ENCODE measurements at regions not wholly inside any gene's neighbourhood (a gene's known extent, or its start where the extent isn't known, plus 50 kb on each side); places are given as distances from the start of the nearest gene placed in this dataset.
"Not testable (repeated sequence)": the region's sequence is repeated elsewhere in the genome, so short reads cannot be mapped to it uniquely, and the experiment has no call there.

DNA sequence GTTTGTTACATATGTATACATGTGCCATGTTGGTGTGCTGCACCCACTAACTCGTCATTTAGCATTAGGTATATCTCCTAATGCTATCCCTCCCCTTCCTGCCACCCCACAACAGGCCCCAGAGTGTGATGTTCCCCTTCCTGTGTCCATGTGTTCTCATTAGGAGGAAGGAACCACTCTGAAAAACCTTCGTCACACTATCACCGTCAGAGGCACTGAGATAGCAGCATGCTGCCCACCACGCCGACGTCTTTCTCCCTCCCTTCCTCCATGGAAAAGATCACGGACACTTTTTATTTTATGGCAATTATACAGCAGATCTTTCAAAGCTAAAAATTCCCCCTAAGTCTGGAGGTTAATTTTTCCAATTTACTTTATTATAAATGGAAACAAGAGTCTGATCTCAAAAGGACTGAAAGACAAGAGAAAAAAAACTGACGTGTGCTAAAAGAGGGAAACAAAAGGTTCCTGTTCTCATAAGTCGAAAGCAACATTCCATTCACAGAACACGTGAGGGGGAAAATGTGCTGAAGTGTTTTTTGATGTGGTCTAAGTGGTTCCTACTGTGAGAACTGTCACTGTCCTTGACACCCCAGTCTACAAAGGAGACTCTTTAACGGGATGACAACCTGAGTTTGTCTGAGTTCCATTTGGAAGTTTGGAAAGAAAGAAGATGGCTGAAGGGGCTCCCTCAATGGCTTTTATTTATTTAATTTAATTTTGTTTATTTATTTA lies 339.7 kb upstream of the IRX2 start:
- CTCF ChIA-PET, result no interaction called here

DNA sequence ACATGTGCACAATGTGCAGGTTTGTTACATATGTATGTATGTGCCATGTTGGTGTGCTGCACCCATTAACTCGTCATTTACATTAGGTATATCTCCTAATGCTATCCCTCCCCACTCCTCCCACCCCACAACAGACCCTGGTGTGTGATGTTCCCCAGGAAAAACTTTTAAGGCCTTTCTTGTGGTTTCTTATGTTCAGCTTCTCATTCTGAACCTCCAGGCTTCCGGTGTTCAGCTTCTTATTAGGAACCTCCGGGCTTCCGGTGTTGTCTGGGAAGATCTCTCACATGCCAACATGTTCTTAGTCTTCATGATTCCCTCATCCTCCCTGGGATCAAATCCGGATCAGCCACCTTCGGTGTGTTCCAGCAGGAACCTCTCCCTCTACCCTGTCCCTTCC lies 338.8 kb upstream of the IRX2 start:
- CTCF ChIA-PET; DNase-seq (ENCODE audit: extremely low spot score); POLR2A ChIA-PET: not testable (repeated sequence)

More for the DNA sequence above, 339.7 kb upstream of the IRX2 start:
- TF ChIP-seq ZNF384 (IDR thresholded peaks at IDR 0.05), result no peak
- no peak for TF ChIP-seq SUZ12 (IDR thresholded peaks at IDR 0.05)
- TF ChIP-seq BHLHE40 (IDR thresholded peaks at IDR 0.05; ENCODE audit: borderline replicate concordance), result no peak
- TF ChIP-seq, protein P1, sequence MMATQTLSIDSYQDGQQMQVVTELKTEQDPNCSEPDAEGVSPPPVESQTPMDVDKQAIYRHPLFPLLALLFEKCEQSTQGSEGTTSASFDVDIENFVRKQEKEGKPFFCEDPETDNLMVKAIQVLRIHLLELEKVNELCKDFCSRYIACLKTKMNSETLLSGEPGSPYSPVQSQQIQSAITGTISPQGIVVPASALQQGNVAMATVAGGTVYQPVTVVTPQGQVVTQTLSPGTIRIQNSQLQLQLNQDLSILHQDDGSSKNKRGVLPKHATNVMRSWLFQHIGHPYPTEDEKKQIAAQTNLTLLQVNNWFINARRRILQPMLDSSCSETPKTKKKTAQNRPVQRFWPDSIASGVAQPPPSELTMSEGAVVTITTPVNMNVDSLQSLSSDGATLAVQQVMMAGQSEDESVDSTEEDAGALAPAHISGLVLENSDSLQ (IDR thresholded peaks at IDR 0.05), result no peak
- no peak for TF ChIP-seq FOXA1 (IDR thresholded peaks at IDR 0.05)
- no peak for TF ChIP-seq ELF4 (IDR thresholded peaks at IDR 0.05)
- TF ChIP-seq NFRKB (IDR thresholded peaks at IDR 0.05), result no peak
- TF ChIP-seq HDGF (IDR thresholded peaks at IDR 0.05; ENCODE audit: borderline replicate concordance), result no peak
- TF ChIP-seq SP1 (IDR thresholded peaks at IDR 0.05), result no peak
- TF ChIP-seq LEF1 (IDR thresholded peaks at IDR 0.05; ENCODE audit: borderline replicate concordance), result no peak
- no peak for TF ChIP-seq FOXM1 (IDR thresholded peaks at IDR 0.05; ENCODE audit: borderline replicate concordance)
- TF ChIP-seq L3MBTL2 (conservative IDR thresholded peaks at IDR 0.05), result no peak
- no peak for TF ChIP-seq TARDBP (IDR thresholded peaks at IDR 0.05)
- TF ChIP-seq ARNT (IDR thresholded peaks at IDR 0.05), result no peak
- no peak for TF ChIP-seq FOXK2 (IDR thresholded peaks at IDR 0.05)
- TF ChIP-seq CTBP1 (IDR thresholded peaks at IDR 0.05; ENCODE audit: borderline replicate concordance), result no peak
- no peak for DNase-seq (ENCODE audit: extremely low spot score)
- POLR2A ChIA-PET, result no interaction called here

DNA sequence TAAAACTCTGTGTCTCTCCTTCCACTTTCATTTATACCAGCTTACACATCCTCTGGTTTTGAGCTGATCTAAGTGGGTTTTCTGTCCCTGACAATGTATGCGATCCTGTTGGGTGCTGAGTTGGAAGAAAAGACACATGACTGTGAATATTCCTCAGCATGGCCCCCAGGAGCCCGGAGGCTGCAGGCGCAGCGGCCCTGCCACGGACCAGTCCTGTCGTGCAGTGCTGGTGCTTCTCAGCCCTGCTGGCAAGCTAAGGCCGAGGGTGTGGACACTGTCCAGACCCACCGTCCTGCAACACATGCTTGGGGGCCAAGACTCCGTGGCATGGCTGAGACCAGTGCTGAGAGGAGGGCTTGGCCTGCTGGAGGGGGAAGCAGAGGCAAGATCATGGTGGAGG lies 328.9 kb upstream of the IRX2 start:
- TF ChIP-seq, protein P1 (IDR thresholded peaks at IDR 0.05), result no peak
- no peak for TF ChIP-seq FOXA1 (IDR thresholded peaks at IDR 0.05)
- no peak for TF ChIP-seq ELF4 (IDR thresholded peaks at IDR 0.05)
- no peak for TF ChIP-seq SP1 (IDR thresholded peaks at IDR 0.05)
- no peak for TF ChIP-seq FOXM1 (IDR thresholded peaks at IDR 0.05; ENCODE audit: borderline replicate concordance)
- TF ChIP-seq SUZ12 (IDR thresholded peaks at IDR 0.05), result no peak
- TF ChIP-seq NFRKB (IDR thresholded peaks at IDR 0.05), result no peak
- no peak for TF ChIP-seq ZNF384 (IDR thresholded peaks at IDR 0.05)
- no peak for TF ChIP-seq CTBP1 (IDR thresholded peaks at IDR 0.05; ENCODE audit: borderline replicate concordance)
- TF ChIP-seq TARDBP (IDR thresholded peaks at IDR 0.05), result no peak
- no peak for TF ChIP-seq L3MBTL2 (conservative IDR thresholded peaks at IDR 0.05)
- TF ChIP-seq BHLHE40 (IDR thresholded peaks at IDR 0.05; ENCODE audit: borderline replicate concordance), result no peak
- no peak for TF ChIP-seq LEF1 (IDR thresholded peaks at IDR 0.05; ENCODE audit: borderline replicate concordance)
- TF ChIP-seq ARNT (IDR thresholded peaks at IDR 0.05), result no peak
- no peak for TF ChIP-seq HDGF (IDR thresholded peaks at IDR 0.05; ENCODE audit: borderline replicate concordance)
- TF ChIP-seq FOXK2 (IDR thresholded peaks at IDR 0.05), result no peak
- CTCF ChIA-PET, result no interaction called here
- no peak for DNase-seq (ENCODE audit: extremely low spot score)
- POLR2A ChIA-PET, result no interaction called here

GRCh38 chr5:3077684-3078083 lies 326.2 kb upstream of the IRX2 start:
- ChIA-PET CTCF (no interaction called here), POLR2A (no interaction called here)
- TF ChIP-seq NFRKB (IDR thresholded peaks at IDR 0.05), result no peak
- TF ChIP-seq TARDBP (IDR thresholded peaks at IDR 0.05), result no peak
- no peak for TF ChIP-seq SP1 (IDR thresholded peaks at IDR 0.05)
- TF ChIP-seq HDGF (IDR thresholded peaks at IDR 0.05; ENCODE audit: borderline replicate concordance), result no peak
- TF ChIP-seq FOXM1 (IDR thresholded peaks at IDR 0.05; ENCODE audit: borderline replicate concordance), result no peak
- no peak for DNase-seq (ENCODE audit: extremely low spot score)

DNA sequence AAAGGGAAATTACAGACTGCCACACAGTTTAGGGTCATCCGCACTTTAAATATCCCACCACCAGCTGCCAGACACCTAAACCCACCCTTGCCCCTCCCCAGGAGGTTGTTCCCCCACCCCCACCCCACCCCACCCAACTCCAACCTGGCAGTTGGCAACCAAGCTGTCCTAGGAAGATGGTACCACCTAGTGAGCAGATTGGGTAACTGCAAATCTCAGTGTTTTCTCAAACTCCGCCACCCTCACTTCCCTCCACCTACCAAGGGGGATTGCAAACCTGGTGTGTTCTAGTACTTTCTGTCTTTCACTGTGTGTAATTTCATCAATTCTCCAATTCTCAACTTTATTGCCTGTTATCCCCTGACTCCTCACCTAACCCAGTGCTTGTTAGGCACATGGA lies 323.8 kb upstream of the IRX2 start:
- ChIA-PET CTCF (no interaction called here), POLR2A (no interaction called here)
- no peak for DNase-seq (ENCODE audit: extremely low spot score)
- no peak for TF ChIP-seq LEF1 (IDR thresholded peaks at IDR 0.05; ENCODE audit: borderline replicate concordance)
- no peak for TF ChIP-seq NFRKB (IDR thresholded peaks at IDR 0.05)
- no peak for TF ChIP-seq FOXK2 (IDR thresholded peaks at IDR 0.05)
- TF ChIP-seq FOXM1 (IDR thresholded peaks at IDR 0.05; ENCODE audit: borderline replicate concordance), result no peak
- no peak for TF ChIP-seq BHLHE40 (IDR thresholded peaks at IDR 0.05; ENCODE audit: borderline replicate concordance)
- no peak for TF ChIP-seq SP1 (IDR thresholded peaks at IDR 0.05)
- TF ChIP-seq, protein P1 (IDR thresholded peaks at IDR 0.05), result no peak
- no peak for TF ChIP-seq FOXA1 (IDR thresholded peaks at IDR 0.05)
- TF ChIP-seq TARDBP (IDR thresholded peaks at IDR 0.05), result no peak
- TF ChIP-seq ELF4 (IDR thresholded peaks at IDR 0.05), result no peak
- TF ChIP-seq ZNF384 (IDR thresholded peaks at IDR 0.05), result no peak
- no peak for TF ChIP-seq SUZ12 (IDR thresholded peaks at IDR 0.05)
- no peak for TF ChIP-seq HDGF (IDR thresholded peaks at IDR 0.05; ENCODE audit: borderline replicate concordance)
- TF ChIP-seq L3MBTL2 (conservative IDR thresholded peaks at IDR 0.05), result no peak
- TF ChIP-seq ARNT (IDR thresholded peaks at IDR 0.05), result no peak
- TF ChIP-seq CTBP1 (IDR thresholded peaks at IDR 0.05; ENCODE audit: borderline replicate concordance), result no peak

DNA sequence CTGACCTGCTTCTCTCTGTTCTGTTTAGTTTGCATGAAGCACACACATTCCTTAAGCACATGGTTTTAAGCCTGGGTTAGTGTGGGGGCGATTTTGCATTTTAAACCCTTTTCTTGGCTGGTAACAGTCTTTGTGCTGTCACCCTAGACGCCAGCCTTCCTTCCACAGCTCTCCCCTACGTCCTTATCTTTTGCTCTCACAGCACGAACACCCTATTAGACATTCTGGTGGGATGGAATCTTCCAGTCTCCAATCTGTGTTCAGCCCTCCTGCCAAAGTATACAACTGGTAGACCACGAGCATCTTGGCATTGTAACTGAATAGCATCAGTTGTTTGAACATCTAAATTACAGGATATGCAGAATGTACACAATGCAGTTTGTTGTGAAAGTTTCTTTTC lies 316.9 kb upstream of the IRX2 start:
- no peak for TF ChIP-seq LEF1 (IDR thresholded peaks at IDR 0.05; ENCODE audit: borderline replicate concordance)
- no peak for TF ChIP-seq SP1 (IDR thresholded peaks at IDR 0.05)
- no peak for TF ChIP-seq ZNF384 (IDR thresholded peaks at IDR 0.05)
- TF ChIP-seq FOXM1 (IDR thresholded peaks at IDR 0.05; ENCODE audit: borderline replicate concordance), result no peak
- TF ChIP-seq, protein P1 (IDR thresholded peaks at IDR 0.05), result no peak
- no peak for TF ChIP-seq HDGF (IDR thresholded peaks at IDR 0.05; ENCODE audit: borderline replicate concordance)
- no peak for TF ChIP-seq ARNT (IDR thresholded peaks at IDR 0.05)
- no peak for TF ChIP-seq ELF4 (IDR thresholded peaks at IDR 0.05)
- TF ChIP-seq TARDBP (IDR thresholded peaks at IDR 0.05), result no peak
- no peak for TF ChIP-seq SUZ12 (IDR thresholded peaks at IDR 0.05)
- ChIA-PET POLR2A (no interaction called here), CTCF (no interaction called here)
- no peak for DNase-seq (ENCODE audit: extremely low spot score)

Data from HEK293T (cell line).